HepG2 (cell line): ENCODE measurements at regions not wholly inside any gene's neighbourhood (a gene's known extent, or its start where the extent isn't known, plus 50 kb on each side); places are given as distances from the start of the nearest gene placed in this dataset.

Source experiments
- ATAC-seq: fragments of 200-7000 bp; cut with Tn5 transposase; 3 replicates; pipeline ENCODE4 v1.9.1; 2020; ENCODE audit warnings: mild to moderate bottlenecking, moderate library complexity
- BruUV-seq: library from RNA; stranded (reverse); fragments of 400-500 nt; replicated peaks from 2 replicates; lab custom pipeline; 2021; lab: Mats Ljungman, UMichigan
- CTCF ChIA-PET: fragments of 300-600 bp; formaldehyde crosslinking; extraction: SDS; loops from one replicate; lab custom pipeline; 2021; ENCODE audit warnings: low total read pairs, inconsistent platforms, low intra/inter-chr PET ratio; lab: Yijun Ruan, JAX
- POLR2A ChIA-PET: fragments of 350-600 bp; sonication (Branson Sonifier 250); formaldehyde crosslinking; loops from one replicate; lab custom pipeline; 2020; ENCODE audit warnings: antibody characterized with exemption, inconsistent platforms; lab: Yijun Ruan, JAX
- DNase-seq: peaks from one replicate; pipeline ENCODE4 v3.0.0-alpha.2; 2015; ENCODE audit warnings: low spot score
- FAIRE-seq: peaks from 3 replicates; lab custom pipeline; 2011; peaks lifted over from hg19 to GRCh38; lab: Jason Lieb, UNC
- H2AFZ ChIP-seq: one replicate; pipeline ENCODE4 v1.6.1; 2011; ENCODE audit warnings: low read length, inconsistent platforms
- H3K27ac ChIP-seq: fragments of 300-600 bp; 3 replicates; pipeline ENCODE4 v1.8.0; 2011; ENCODE audit warnings: mixed run types, mild to moderate bottlenecking, mixed read lengths, low read length, inconsistent platforms; ENCODE audit not compliant: insufficient read depth; ENCODE audit errors: extremely low read length
- H3K27me3 ChIP-seq, 2 experiments: fragments of 200-600 bp in 1 of 2; 2 replicates in 1 of 2; 3 replicates in 1 of 2; pipeline versions ENCODE4 v1.6.0 to v1.8.0; 2011; ENCODE audit warnings: low read length in 2 of 2, mild to moderate bottlenecking in 2 of 2, moderate library complexity in 2 of 2, inconsistent platforms in 1 of 2; ENCODE audit not compliant: insufficient read depth in 2 of 2, control insufficient read depth in 1 of 2
- H3K36me3 ChIP-seq, 2 experiments: fragments of 200-600 bp in 1 of 2; replicated peaks in 1 of 2; 2 replicates in 1 of 2; 3 replicates in 1 of 2; pipeline versions ENCODE4 v1.5.1 to v1.8.0; 2011; ENCODE audit warnings: low read length in 2 of 2, inconsistent platforms in 1 of 2; ENCODE audit not compliant: insufficient read depth in 2 of 2, control insufficient read depth in 1 of 2
- H3K4me1 ChIP-seq: 2 replicates; pipeline ENCODE4 v1.5.1; 2012; ENCODE audit warnings: low read length, inconsistent platforms; ENCODE audit not compliant: insufficient read depth
- H3K4me2 ChIP-seq: 2 replicates; pipeline ENCODE4 v1.6.0; 2011; ENCODE audit warnings: low read depth, low read length, inconsistent platforms
- H3K4me3 ChIP-seq, 3 experiments: fragments of 200-600 bp in 1 of 3; sonication (generic), shearing (Covaris generic) in 1 of 3; replicated peaks in 1 of 3; 2 replicates each; pipeline ENCODE4 v1.5.1; 2011 to 2016; ENCODE audit warnings: low read length in 3 of 3, inconsistent platforms in 2 of 3, low read depth in 2 of 3, mild to moderate bottlenecking in 2 of 3, control low read depth in 1 of 3, mixed read lengths in 1 of 3; ENCODE audit not compliant: insufficient read depth in 1 of 3
- H3K79me2 ChIP-seq: one replicate; pipeline ENCODE4 v1.6.1; 2011; ENCODE audit warnings: low read length, inconsistent platforms; ENCODE audit not compliant: insufficient read depth
- H3K9ac ChIP-seq: 2 replicates; pipeline ENCODE4 v1.6.0; 2011; ENCODE audit warnings: mild to moderate bottlenecking, low read depth, low read length, inconsistent platforms; ENCODE audit not compliant: insufficient read depth
- H3K9me3 ChIP-seq: 2 replicates; pipeline ENCODE4 v1.5.1; 2012; ENCODE audit warnings: mild to moderate bottlenecking, low read length
- H4K20me1 ChIP-seq: 2 replicates; pipeline ENCODE4 v1.6.0; 2011; ENCODE audit warnings: inconsistent platforms, mild to moderate bottlenecking, low read length, moderate library complexity; ENCODE audit not compliant: insufficient read depth
- EED ChIP-seq: sonication (generic); formaldehyde crosslinking; IDR thresholded peaks from 2 replicates; pipeline ENCODE4 v1.5.0; 2020; ENCODE audit warnings: mild to moderate bottlenecking, missing genetic modification reagents
- MATR3 ChIP-seq: sonication (generic); formaldehyde crosslinking; IDR thresholded peaks from 2 replicates; pipeline ENCODE4 v1.4.0; 2020; ENCODE audit warnings: missing genetic modification reagents
- PAWR ChIP-seq: sonication (generic); formaldehyde crosslinking; IDR thresholded peaks from 2 replicates; pipeline ENCODE4 v1.4.0; 2020; ENCODE audit warnings: missing genetic modification reagents, mild to moderate bottlenecking, borderline replicate concordance
- PHB2 ChIP-seq: fragments of 450-650 bp; IDR thresholded peaks from 2 replicates; pipeline ENCODE4 v1.6.1; 2018; ENCODE audit not compliant: partially characterized antibody
- PRMT3 ChIP-seq: sonication (generic); formaldehyde crosslinking; IDR thresholded peaks from 2 replicates; pipeline ENCODE4 v1.8.1; 2022; ENCODE audit warnings: low read depth, mild to moderate bottlenecking, moderate library complexity, missing genetic modification reagents, borderline replicate concordance
- REL ChIP-seq: sonication (generic); formaldehyde crosslinking; conservative IDR thresholded peaks from 2 replicates; pipeline ENCODE4 v1.8.0; 2022; ENCODE audit warnings: mild to moderate bottlenecking, missing genetic modification reagents, moderate library complexity
- SRY ChIP-seq: sonication (generic); formaldehyde crosslinking; IDR thresholded peaks from 2 replicates; pipeline ENCODE4 v1.8.0; 2022; ENCODE audit warnings: mild to moderate bottlenecking, missing genetic modification reagents
- ZNF230 ChIP-seq: sonication (generic); formaldehyde crosslinking; IDR thresholded peaks from 2 replicates; pipeline ENCODE4 v1.4.0; 2020; ENCODE audit warnings: mild to moderate bottlenecking, missing genetic modification reagents
- ZNF572 ChIP-seq: sonication (generic); formaldehyde crosslinking; IDR thresholded peaks from 2 replicates; pipeline ENCODE4 v1.5.1; 2020; ENCODE audit warnings: mild to moderate bottlenecking, missing genetic modification reagents
- ZNF616 ChIP-seq: sonication (generic); formaldehyde crosslinking; IDR thresholded peaks from 2 replicates; pipeline ENCODE4 v1.5.0; 2020; ENCODE audit warnings: low read depth, mild to moderate bottlenecking, missing genetic modification reagents
- ZNF670 ChIP-seq: sonication (generic); formaldehyde crosslinking; IDR thresholded peaks from 2 replicates; pipeline ENCODE4 v1.8.0; 2022; ENCODE audit warnings: mild to moderate bottlenecking, missing genetic modification reagents, borderline replicate concordance
- ZNF709 ChIP-seq: sonication (generic); formaldehyde crosslinking; IDR thresholded peaks from 2 replicates; pipeline ENCODE4 v1.5.0; 2020; ENCODE audit warnings: mild to moderate bottlenecking, missing genetic modification reagents
- ZSCAN9 ChIP-seq: IDR thresholded peaks from 2 replicates; pipeline ENCODE4 v1.6.1; 2016; ENCODE audit warnings: borderline replicate concordance
- WGBS: methylation state at CpG from one replicate; pipeline ENCODE4 v1.1.6; 2017; ENCODE audit warnings: low lambda C conversion rate; 5-methylcytosine and 5-hydroxymethylcytosine counted together
- in situ Hi-C: cut with HindIII; loops from 2 replicates; pipeline ENCODE4 v1.10.0; 2017; ENCODE audit warnings: low pct_unique_long_range_greater_than_20kb; ENCODE audit not compliant: extremely low pct_ligation_motif_present
- intact Hi-C: fragments of 100-400 bp; cut with micrococcal nuclease; formaldehyde crosslinking; loops from one replicate; pipeline ENCODE4 v1.10.0; 2022; ENCODE audit not compliant: unreplicated experiment
- TF ChIP-seq, protein P1 (sequence below): sonication (generic); formaldehyde crosslinking; IDR thresholded peaks from 2 replicates; pipeline ENCODE4 v1.4.0; 2020; ENCODE audit warnings: missing genetic modification reagents
- TF ChIP-seq, protein P2 (sequence below): sonication (generic); formaldehyde crosslinking; IDR thresholded peaks from 2 replicates; pipeline ENCODE4 v1.4.0; 2020; ENCODE audit warnings: missing genetic modification reagents
- TF ChIP-seq, protein P3 (sequence below): sonication (generic); formaldehyde crosslinking; IDR thresholded peaks from 2 replicates; pipeline ENCODE4 v1.5.1; 2020; ENCODE audit warnings: missing genetic modification reagents, mild to moderate bottlenecking, borderline replicate concordance

DNA sequence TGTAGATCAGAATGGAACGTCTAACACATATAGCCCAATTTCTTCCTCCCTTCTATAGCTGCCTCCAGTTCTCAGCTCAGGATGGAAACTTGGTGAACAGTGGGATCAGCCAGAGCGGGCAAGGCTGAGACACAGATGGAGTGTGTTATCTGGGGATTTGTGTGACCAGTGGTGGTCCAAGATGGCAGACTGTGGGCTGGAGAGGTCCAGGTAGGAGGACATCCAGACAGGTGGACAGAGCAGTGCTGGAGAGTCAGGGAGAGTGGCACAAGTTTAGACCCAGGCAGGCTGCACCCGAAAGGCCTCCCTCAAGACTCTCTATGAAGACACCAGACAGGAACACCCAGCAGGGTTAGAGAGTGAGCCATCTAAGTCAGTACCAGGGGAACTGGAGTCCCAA is 116.1 kb upstream of the CPSF6 start:
- no peak for TF ChIP-seq ZNF572 (CRISPR knock-in tag)
- TF ChIP-seq ZNF616 (CRISPR knock-in tag) = no peak
- no peak for TF ChIP-seq PHB2
- TF ChIP-seq ZNF230 (CRISPR knock-in tag) = no peak
- TF ChIP-seq, protein P1, sequence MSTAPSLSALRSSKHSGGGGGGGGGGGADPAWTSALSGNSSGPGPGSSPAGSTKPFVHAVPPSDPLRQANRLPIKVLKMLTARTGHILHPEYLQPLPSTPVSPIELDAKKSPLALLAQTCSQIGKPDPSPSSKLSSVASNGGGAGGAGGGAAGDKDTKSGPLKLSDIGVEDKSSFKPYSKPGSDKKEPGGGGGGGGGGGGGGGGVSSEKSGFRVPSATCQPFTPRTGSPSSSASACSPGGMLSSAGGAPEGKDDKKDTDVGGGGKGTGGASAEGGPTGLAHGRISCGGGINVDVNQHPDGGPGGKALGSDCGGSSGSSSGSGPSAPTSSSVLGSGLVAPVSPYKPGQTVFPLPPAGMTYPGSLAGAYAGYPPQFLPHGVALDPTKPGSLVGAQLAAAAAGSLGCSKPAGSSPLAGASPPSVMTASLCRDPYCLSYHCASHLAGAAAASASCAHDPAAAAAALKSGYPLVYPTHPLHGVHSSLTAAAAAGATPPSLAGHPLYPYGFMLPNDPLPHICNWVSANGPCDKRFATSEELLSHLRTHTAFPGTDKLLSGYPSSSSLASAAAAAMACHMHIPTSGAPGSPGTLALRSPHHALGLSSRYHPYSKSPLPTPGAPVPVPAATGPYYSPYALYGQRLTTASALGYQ (CRISPR knock-in tag) = no peak
- TF ChIP-seq, protein P2, sequence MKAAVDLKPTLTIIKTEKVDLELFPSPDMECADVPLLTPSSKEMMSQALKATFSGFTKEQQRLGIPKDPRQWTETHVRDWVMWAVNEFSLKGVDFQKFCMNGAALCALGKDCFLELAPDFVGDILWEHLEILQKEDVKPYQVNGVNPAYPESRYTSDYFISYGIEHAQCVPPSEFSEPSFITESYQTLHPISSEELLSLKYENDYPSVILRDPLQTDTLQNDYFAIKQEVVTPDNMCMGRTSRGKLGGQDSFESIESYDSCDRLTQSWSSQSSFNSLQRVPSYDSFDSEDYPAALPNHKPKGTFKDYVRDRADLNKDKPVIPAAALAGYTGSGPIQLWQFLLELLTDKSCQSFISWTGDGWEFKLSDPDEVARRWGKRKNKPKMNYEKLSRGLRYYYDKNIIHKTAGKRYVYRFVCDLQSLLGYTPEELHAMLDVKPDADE (CRISPR knock-in tag) = no peak
- no peak for TF ChIP-seq ZNF709 (CRISPR knock-in tag)
- no peak for TF ChIP-seq EED (CRISPR knock-in tag)
- no peak for TF ChIP-seq REL (CRISPR knock-in tag)
- TF ChIP-seq ZSCAN9 (CRISPR knock-in tag) = no peak
- TF ChIP-seq ZNF670 (CRISPR knock-in tag) = no peak
- TF ChIP-seq PAWR (CRISPR knock-in tag) = no peak
- TF ChIP-seq, protein P3, sequence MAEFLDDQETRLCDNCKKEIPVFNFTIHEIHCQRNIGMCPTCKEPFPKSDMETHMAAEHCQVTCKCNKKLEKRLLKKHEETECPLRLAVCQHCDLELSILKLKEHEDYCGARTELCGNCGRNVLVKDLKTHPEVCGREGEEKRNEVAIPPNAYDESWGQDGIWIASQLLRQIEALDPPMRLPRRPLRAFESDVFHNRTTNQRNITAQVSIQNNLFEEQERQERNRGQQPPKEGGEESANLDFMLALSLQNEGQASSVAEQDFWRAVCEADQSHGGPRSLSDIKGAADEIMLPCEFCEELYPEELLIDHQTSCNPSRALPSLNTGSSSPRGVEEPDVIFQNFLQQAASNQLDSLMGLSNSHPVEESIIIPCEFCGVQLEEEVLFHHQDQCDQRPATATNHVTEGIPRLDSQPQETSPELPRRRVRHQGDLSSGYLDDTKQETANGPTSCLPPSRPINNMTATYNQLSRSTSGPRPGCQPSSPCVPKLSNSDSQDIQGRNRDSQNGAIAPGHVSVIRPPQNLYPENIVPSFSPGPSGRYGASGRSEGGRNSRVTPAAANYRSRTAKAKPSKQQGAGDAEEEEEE = no peak
- TF ChIP-seq MATR3 (CRISPR knock-in tag) = no peak
- TF ChIP-seq SRY = no peak
- no peak for TF ChIP-seq PRMT3 (CRISPR knock-in tag)
- ATAC-seq = no peak
- H3K9ac ChIP-seq = no peak overlapping the region

More for the DNA sequence above, 116.1 kb upstream of the CPSF6 start:
- 52% methylated on average over 3 of the region's 3 CpGs for WGBS
- no peak overlapping the region for H2AFZ ChIP-seq
- H3K27ac ChIP-seq = no peak overlapping the region
- no peak overlapping the region for H3K4me2 ChIP-seq
- no peaks in the 10 kb centered on the region for H3K79me2 ChIP-seq
- H3K4me3 ChIP-seq = no peak overlapping the region
- H3K4me1 ChIP-seq = no peaks in the 10 kb centered on the region
- H4K20me1 ChIP-seq = no peaks in the 10 kb centered on the region
- intact Hi-C loops (no loop called here), in situ Hi-C loops (no loop called here)
- no peaks in the 10 kb centered on the region for H3K36me3 ChIP-seq
- FAIRE-seq (no peak), DNase-seq (no peak)
- H3K27me3 ChIP-seq = peaks cover 0 to 2% of the 10 kb centered on the region in 2 experiments; a peak in 1 of 5 replicates
- BruUV-seq = no TSS peak
- ChIA-PET CTCF (no interaction called here), POLR2A (no interaction called here)
- H3K9me3 ChIP-seq = no peaks in the 10 kb centered on the region
